NB4 (cell line): ENCODE measurements at regions not wholly inside any gene's neighbourhood (a gene's known extent, or its start where the extent isn't known, plus 50 kb on each side); places are given as distances from the start of the nearest gene placed in this dataset.

Source experiments
- CTCF ChIP-seq: IDR thresholded peaks from one replicate; pipeline ENCODE4 v1.5.1; 2012; ENCODE audit warnings: low read depth, low read length
- MAX ChIP-seq: IDR thresholded peaks from 2 replicates; pipeline ENCODE4 v1.6.1; 2011; ENCODE audit warnings: low read depth, low read length
- MYC ChIP-seq: IDR thresholded peaks from 2 replicates; pipeline ENCODE4 v1.6.1; 2011; ENCODE audit warnings: low read depth, low read length

DNA sequence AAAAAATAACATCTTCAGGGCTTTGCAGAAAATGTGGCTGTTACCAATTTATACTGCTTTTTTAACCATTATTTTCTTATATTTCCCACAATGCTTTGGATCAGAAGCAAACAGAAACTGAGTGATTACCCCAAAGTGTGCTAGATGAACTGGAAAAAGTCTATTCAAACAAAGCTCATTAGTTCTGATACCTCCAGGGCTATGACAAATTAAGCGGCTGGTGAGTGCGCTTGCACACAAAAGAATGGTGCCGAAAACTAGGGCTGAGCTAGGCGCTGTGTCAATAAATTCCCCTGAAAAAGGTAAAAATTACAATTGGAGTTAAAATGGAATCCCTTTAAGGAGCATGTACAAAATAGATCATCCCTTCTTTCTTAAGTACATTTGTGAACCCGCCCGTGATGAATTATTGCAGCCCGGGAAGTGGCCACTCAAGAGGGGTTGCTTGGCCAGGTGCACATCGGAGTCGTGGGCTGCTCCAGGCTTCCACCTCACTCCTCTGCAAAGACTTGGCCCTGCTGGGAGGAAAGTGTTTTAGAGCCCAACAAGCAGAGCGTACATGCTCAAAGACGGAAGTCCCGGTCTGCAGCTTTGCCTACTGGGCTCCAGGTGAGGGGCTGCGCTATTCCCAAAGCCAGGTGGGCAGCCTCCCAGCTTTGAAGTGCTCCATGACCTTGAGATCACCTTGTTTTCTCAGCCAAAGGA lies 164.0 kb upstream of the ZNF507 start:
- TF ChIP-seq MYC (no peak), MAX (no peak), CTCF (no peak)
